ENCODE measurements at regions not wholly inside any gene's neighbourhood (a gene's known extent, or its start where the extent isn't known, plus 50 kb on each side); places are given as distances from the start of the nearest gene placed in this dataset.

DNA sequence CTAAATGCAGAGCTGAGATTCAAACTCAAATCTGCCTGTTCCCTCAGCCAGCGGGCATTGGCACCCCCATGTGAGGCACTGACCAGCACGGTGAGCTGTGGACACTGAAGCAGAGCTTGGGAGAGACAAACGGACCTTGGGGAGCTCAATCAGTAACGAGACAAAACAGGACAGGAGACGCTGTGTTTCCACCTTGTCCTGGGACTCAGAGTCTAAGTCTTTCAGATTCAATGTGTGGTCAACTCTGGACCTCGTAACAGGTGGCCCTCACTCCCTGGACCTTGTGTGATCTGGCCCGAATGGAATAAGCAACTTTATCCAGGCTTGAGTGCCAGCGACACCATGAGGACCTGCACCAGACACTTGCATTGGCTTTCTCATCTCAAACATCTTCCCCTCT, 232.5 kb downstream of the UACA start:
- H3K36me3 ChIP-seq (ENCODE audit: control insufficient read depth, insufficient read depth, low read length): no peaks in the 10 kb centered on the region
- H3K27me3 ChIP-seq (ENCODE audit: control insufficient read depth, insufficient read depth, low read length): no peaks in the 10 kb centered on the region
- H3K4me1 ChIP-seq (ENCODE audit: control insufficient read depth, insufficient read depth, low read length): peaks cover 47% of the 10 kb centered on the region
- Mint-ChIP-seq H3K36me3 (no peaks in the 10 kb centered on the region), H3K4me1 (peaks cover 29 to 48% of the 10 kb centered on the region in 2 donors), H3K9me3 (peaks cover 3% of the 10 kb centered on the region in 2 donors), H3K27ac (no peak overlapping the region), H3K4me3 (no peak overlapping the region), H3K27me3 (ENCODE audit: low read depth in 2 of 2) (peaks cover 1 to 3% of the 10 kb centered on the region in 2 donors)
- 97% methylated on average over 8 of the region's 8 CpGs for WGBS (ENCODE audit: insufficient coverage)
- intact Hi-C loops (cut with micrococcal nuclease): no loop called here
- ATAC-seq (no peak), DNase-seq (no peak)
- H3K27ac ChIP-seq (ENCODE audit: low read length): no peak overlapping the region
- TF ChIP-seq, protein P1, sequence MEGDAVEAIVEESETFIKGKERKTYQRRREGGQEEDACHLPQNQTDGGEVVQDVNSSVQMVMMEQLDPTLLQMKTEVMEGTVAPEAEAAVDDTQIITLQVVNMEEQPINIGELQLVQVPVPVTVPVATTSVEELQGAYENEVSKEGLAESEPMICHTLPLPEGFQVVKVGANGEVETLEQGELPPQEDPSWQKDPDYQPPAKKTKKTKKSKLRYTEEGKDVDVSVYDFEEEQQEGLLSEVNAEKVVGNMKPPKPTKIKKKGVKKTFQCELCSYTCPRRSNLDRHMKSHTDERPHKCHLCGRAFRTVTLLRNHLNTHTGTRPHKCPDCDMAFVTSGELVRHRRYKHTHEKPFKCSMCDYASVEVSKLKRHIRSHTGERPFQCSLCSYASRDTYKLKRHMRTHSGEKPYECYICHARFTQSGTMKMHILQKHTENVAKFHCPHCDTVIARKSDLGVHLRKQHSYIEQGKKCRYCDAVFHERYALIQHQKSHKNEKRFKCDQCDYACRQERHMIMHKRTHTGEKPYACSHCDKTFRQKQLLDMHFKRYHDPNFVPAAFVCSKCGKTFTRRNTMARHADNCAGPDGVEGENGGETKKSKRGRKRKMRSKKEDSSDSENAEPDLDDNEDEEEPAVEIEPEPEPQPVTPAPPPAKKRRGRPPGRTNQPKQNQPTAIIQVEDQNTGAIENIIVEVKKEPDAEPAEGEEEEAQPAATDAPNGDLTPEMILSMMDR (IDR thresholded peaks at IDR 0.05): no peak
- H3K4me3 ChIP-seq (ENCODE audit: low read length): no peak overlapping the region
- no peaks in the 10 kb centered on the region for H3K9me3 ChIP-seq (ENCODE audit: control insufficient read depth, insufficient read depth, low read length)

DNA sequence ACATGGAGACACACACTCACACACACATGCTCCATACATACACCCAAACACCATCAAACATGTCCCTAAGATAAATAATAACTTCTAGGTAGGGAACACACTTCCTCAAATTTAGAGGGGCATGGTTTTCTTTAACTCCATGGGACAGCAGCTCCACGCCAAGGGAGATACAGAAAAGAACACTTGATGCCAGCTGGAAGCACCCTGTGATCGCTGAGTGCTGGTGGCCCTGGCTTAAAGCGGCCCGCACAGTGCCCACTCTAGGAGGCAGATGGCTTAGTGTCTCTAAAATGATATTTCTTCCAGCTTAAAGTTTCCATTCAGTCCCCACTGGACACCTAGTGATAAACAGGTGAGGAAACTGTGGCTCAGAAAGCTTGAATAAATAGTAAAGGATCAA, 232.9 kb downstream of the UACA start:
- peaks cover 0 to 3% of the 10 kb centered on the region in 2 donors for H3K27me3 Mint-ChIP-seq (ENCODE audit: low read depth in 2 of 2)
- H3K27ac Mint-ChIP-seq: peak overlapping the region in 1 of 2 donors; percentile 2
- no peak overlapping the region for H3K4me3 Mint-ChIP-seq
- TF ChIP-seq, protein P1 (IDR thresholded peaks at IDR 0.05): no peak
- H3K4me1 Mint-ChIP-seq: peaks cover 25 to 44% of the 10 kb centered on the region in 2 donors
- intact Hi-C loops (cut with micrococcal nuclease): no loop called here
- H3K4me3 ChIP-seq (ENCODE audit: low read length): no peak overlapping the region
- no peaks in the 10 kb centered on the region for H3K36me3 ChIP-seq (ENCODE audit: control insufficient read depth, insufficient read depth, low read length)
- DNase-seq (no peak), ATAC-seq (no peak)
- peaks cover 3% of the 10 kb centered on the region in 2 donors for H3K9me3 Mint-ChIP-seq
- WGBS (ENCODE audit: insufficient coverage): 91% methylated on average over 4 of the region's 4 CpGs
- H3K9me3 ChIP-seq (ENCODE audit: control insufficient read depth, insufficient read depth, low read length): no peaks in the 10 kb centered on the region
- H3K36me3 Mint-ChIP-seq: no peaks in the 10 kb centered on the region
- no peak overlapping the region for H3K27ac ChIP-seq (ENCODE audit: low read length)
- H3K4me1 ChIP-seq (ENCODE audit: control insufficient read depth, insufficient read depth, low read length): peaks cover 43% of the 10 kb centered on the region
- no peaks in the 10 kb centered on the region for H3K27me3 ChIP-seq (ENCODE audit: control insufficient read depth, insufficient read depth, low read length)

DNA sequence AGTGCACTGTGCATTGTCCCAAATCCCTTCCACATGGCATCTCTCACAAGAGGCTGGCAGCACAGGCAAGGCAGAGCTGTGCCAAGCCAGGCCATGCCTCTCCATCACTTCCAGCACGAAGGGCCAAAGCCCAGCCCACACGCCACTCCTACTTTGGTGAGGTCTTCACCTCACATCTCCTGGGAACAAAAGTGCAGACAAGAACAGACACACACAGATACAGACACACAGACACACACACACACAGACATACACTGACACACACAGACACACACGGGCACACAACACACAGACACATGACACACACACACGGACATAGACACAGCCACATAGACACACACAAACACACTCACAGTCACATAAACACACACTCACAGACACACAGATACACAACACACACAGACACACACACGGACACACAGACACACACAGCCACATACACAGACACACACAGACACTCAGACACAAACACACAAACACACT, 233.3 kb downstream of the UACA start:
- ATAC-seq (no peak), DNase-seq (no peak)
- H3K4me1 Mint-ChIP-seq: peaks cover 21 to 39% of the 10 kb centered on the region in 2 donors
- H3K27me3 Mint-ChIP-seq (ENCODE audit: low read depth in 2 of 2): peaks cover 0 to 3% of the 10 kb centered on the region in 2 donors
- peak overlapping the region in 1 of 2 donors; percentile 2 for H3K27ac Mint-ChIP-seq
- intact Hi-C loops (cut with micrococcal nuclease): no loop called here
- TF ChIP-seq, protein P1 (IDR thresholded peaks at IDR 0.05): no peak
- H3K4me1 ChIP-seq (ENCODE audit: control insufficient read depth, insufficient read depth, low read length): peaks cover 38% of the 10 kb centered on the region
- no peak overlapping the region for H3K4me3 ChIP-seq (ENCODE audit: low read length)
- no peak overlapping the region for H3K4me3 Mint-ChIP-seq
- H3K27me3 ChIP-seq (ENCODE audit: control insufficient read depth, insufficient read depth, low read length): no peaks in the 10 kb centered on the region
- no peaks in the 10 kb centered on the region for H3K9me3 ChIP-seq (ENCODE audit: control insufficient read depth, insufficient read depth, low read length)
- H3K27ac ChIP-seq (ENCODE audit: low read length): no peak overlapping the region
- no peaks in the 10 kb centered on the region for H3K36me3 Mint-ChIP-seq
- peaks cover 3% of the 10 kb centered on the region in 2 donors for H3K9me3 Mint-ChIP-seq
- H3K36me3 ChIP-seq (ENCODE audit: control insufficient read depth, insufficient read depth, low read length): no peaks in the 10 kb centered on the region
- WGBS (ENCODE audit: insufficient coverage): 94% methylated on average over 5 of the region's 5 CpGs

DNA sequence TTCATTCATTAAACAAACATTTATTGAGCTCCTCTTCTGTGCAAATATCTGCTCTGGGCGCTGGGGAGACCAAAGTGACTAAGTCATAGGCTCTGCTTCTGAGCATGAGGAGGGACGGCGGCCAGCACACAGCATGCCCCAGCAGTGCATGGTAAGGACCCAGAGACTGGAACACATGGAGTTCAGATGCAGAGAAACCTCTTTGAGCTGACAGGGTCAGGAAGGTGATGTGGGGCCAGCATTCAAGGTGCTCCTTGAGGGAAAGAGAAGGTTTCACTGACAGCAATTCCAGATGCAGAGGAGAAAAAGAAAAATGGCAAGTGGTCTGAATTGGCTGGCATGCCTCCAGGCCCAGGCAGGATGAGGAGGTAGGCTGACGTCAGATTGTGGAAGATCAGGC, 234.5 kb downstream of the UACA start:
- peaks cover 0 to 2% of the 10 kb centered on the region in 2 donors for H3K27me3 Mint-ChIP-seq (ENCODE audit: low read depth in 2 of 2)
- peak overlapping the region; percentile 61 for H3K4me3 Mint-ChIP-seq
- 85% methylated on average over 4 of the region's 4 CpGs for WGBS (ENCODE audit: insufficient coverage)
- Histone ChIP-seq H3K4me3 (ENCODE audit: low read length) (no peak overlapping the region), H3K9me3 (ENCODE audit: control insufficient read depth, insufficient read depth, low read length) (no peaks in the 10 kb centered on the region), H3K36me3 (ENCODE audit: control insufficient read depth, insufficient read depth, low read length) (no peaks in the 10 kb centered on the region), H3K27ac (ENCODE audit: low read length) (peak overlapping the region; percentile 78), H3K27me3 (ENCODE audit: control insufficient read depth, insufficient read depth, low read length) (no peaks in the 10 kb centered on the region), H3K4me1 (ENCODE audit: control insufficient read depth, insufficient read depth, low read length) (peaks cover 33% of the 10 kb centered on the region)
- intact Hi-C loops (cut with micrococcal nuclease): loop anchor here (2.0 kb wide), 1 partner anchor 36 kb away; no protein-coding TSS in a partner anchor
- H3K27ac Mint-ChIP-seq: peak overlapping the region; percentile 78 to 93
- DNase-seq (peak in 1 of 2 donors; percentile 41), ATAC-seq (no peak)
- peaks cover 3% of the 10 kb centered on the region in 2 donors for H3K9me3 Mint-ChIP-seq
- peaks cover 13 to 27% of the 10 kb centered on the region in 2 donors for H3K4me1 Mint-ChIP-seq
- TF ChIP-seq, protein P1 (IDR thresholded peaks at IDR 0.05): no peak
- no peaks in the 10 kb centered on the region for H3K36me3 Mint-ChIP-seq
